Thyroid gland (tissue), 4 donors: ENCODE measurements at regions not wholly inside any gene's neighbourhood (a gene's known extent, or its start where the extent isn't known, plus 50 kb on each side); places are given as distances from the start of the nearest gene placed in this dataset.

ENCODE experiments used
- DNase-seq, 2 donors: peaks; one replicate each; pipeline ENCODE4 v3.0.0-alpha.2; 2019
- H3K27ac ChIP-seq, 3 donors: fragments of 200-600 bp; sonication (generic); 1 replicate in 2 of 3; 2 replicates in 1 of 3; pipeline ENCODE4 v1.5.1; 2016 to 2019; ENCODE audit warnings: mild to moderate bottlenecking in 1 of 3, moderate library complexity in 1 of 3
- H3K27me3 ChIP-seq: fragments of 200-600 bp; sonication (generic); one replicate; pipeline ENCODE4 v1.5.1; 2019
- H3K36me3 ChIP-seq, 2 donors: fragments of 200-600 bp; sonication (generic); one replicate each; pipeline ENCODE4 v1.5.1; 2016 to 2019
- H3K4me1 ChIP-seq, 2 donors: fragments of 200-600 bp; sonication (generic); one replicate each; pipeline ENCODE4 v1.5.1; 2017 to 2019
- H3K4me3 ChIP-seq, 3 donors: fragments of 200-600 bp; sonication (generic); replicated peaks in 1 of 3; 1 replicate in 2 of 3; 2 replicates in 1 of 3; pipeline ENCODE4 v1.5.1; 2016; ENCODE audit warnings: mild to moderate bottlenecking in 1 of 3
- H3K9me3 ChIP-seq: fragments of 200-600 bp; sonication (generic); one replicate; pipeline ENCODE4 v1.5.1; 2017
- CTCF ChIP-seq, 6 experiments: fragments of 200-600 bp in 3 of 6; fragments of 450-650 bp in 3 of 6; sonication (generic) in 3 of 6; IDR thresholded peaks; one replicate each; pipeline ENCODE4 v1.5.1; 2016 to 2019; ENCODE audit warnings: antibody characterized with exemption in 6 of 6, mild to moderate bottlenecking in 2 of 6, inconsistent platforms in 1 of 6, moderate library complexity in 1 of 6
- POLR2A ChIP-seq, 2 donors: fragments of 450-650 bp; IDR thresholded peaks; one replicate each; pipeline ENCODE4 v1.6.1; 2017; ENCODE audit warnings: antibody characterized with exemption in 2 of 2, mild to moderate bottlenecking in 2 of 2, moderate library complexity in 1 of 2
- WGBS, 2 donors: methylation state at CpG; one replicate each; pipeline ENCODE4 v1.1.5; 2017; 5-methylcytosine and 5-hydroxymethylcytosine counted together
- intact Hi-C: fragments of 100-400 bp; cut with DNase I; formaldehyde crosslinking; loops from one replicate; pipeline ENCODE4 v1.15.1; 2023

- Histone ChIP-seq H3K4me3 (no peak overlapping the region), H3K36me3 (no peaks in the 10 kb centered on the region), H3K27me3 (no peaks in the 10 kb centered on the region), H3K9me3 (no peaks in the 10 kb centered on the region), H3K4me1 (no peaks in the 10 kb centered on the region), H3K27ac (no peak overlapping the region)
- intact Hi-C loops = no loop called here
- no peak for DNase-seq
- 53 to 64% methylated on average over 5 of the region's 5 CpGs for WGBS, 2 donors
- no peak for TF ChIP-seq POLR2A (IDR thresholded peaks at IDR 0.05)
- no peak for TF ChIP-seq CTCF (IDR thresholded peaks at IDR 0.05)
Measured at GRCh38 chr2:224127871-224128501, 88.9 kb upstream of the SERPINE2 start.

- no peaks in the 10 kb centered on the region for H3K36me3 ChIP-seq
- intact Hi-C loops = no loop called here
- DNase-seq = no peak
- TF ChIP-seq CTCF (IDR thresholded peaks at IDR 0.05) (no peak), POLR2A (IDR thresholded peaks at IDR 0.05) (no peak)
- no peaks in the 10 kb centered on the region for H3K27me3 ChIP-seq
- no peaks in the 10 kb centered on the region for H3K9me3 ChIP-seq
- no peak overlapping the region for H3K4me3 ChIP-seq
- WGBS, 2 donors = 77% methylated on average over 6 of the region's 6 CpGs
- no peak overlapping the region for H3K27ac ChIP-seq
- no peaks in the 10 kb centered on the region for H3K4me1 ChIP-seq
Measured at GRCh38 chr2:224126440-224126839, 87.4 kb upstream of the SERPINE2 start.

GRCh38 chr2:224126003-224126402 is 86.9 kb upstream of the SERPINE2 start:
- DNase-seq = no peak
- Histone ChIP-seq H3K9me3 (no peaks in the 10 kb centered on the region), H3K27ac (no peak overlapping the region), H3K4me1 (no peaks in the 10 kb centered on the region), H3K36me3 (no peaks in the 10 kb centered on the region), H3K27me3 (no peaks in the 10 kb centered on the region), H3K4me3 (no peak overlapping the region)
- TF ChIP-seq CTCF (IDR thresholded peaks at IDR 0.05) = no peak
- TF ChIP-seq POLR2A (IDR thresholded peaks at IDR 0.05) = no peak
- 33 to 65% methylated on average over 5 of the region's 5 CpGs for WGBS, 2 donors
- intact Hi-C loops = no loop called here

- Histone ChIP-seq H3K27ac (no peak overlapping the region), H3K4me1 (no peaks in the 10 kb centered on the region), H3K9me3 (no peaks in the 10 kb centered on the region), H3K4me3 (no peak overlapping the region), H3K27me3 (no peaks in the 10 kb centered on the region), H3K36me3 (no peaks in the 10 kb centered on the region)
- intact Hi-C loops = no loop called here
- TF ChIP-seq POLR2A (IDR thresholded peaks at IDR 0.05) (no peak), CTCF (IDR thresholded peaks at IDR 0.05) (no peak)
- no peak for DNase-seq
Measured at GRCh38 chr2:224122542-224122941, 83.5 kb upstream of the SERPINE2 start.

- intact Hi-C loops = no loop called here
- H3K36me3 ChIP-seq = no peaks in the 10 kb centered on the region
- H3K9me3 ChIP-seq = no peaks in the 10 kb centered on the region
- no peaks in the 10 kb centered on the region for H3K27me3 ChIP-seq
- H3K4me3 ChIP-seq = no peak overlapping the region
- 84 to 88% methylated on average over 4 of the region's 4 CpGs for WGBS, 2 donors
- DNase-seq = no peak
- H3K27ac ChIP-seq = no peak overlapping the region
- H3K4me1 ChIP-seq = no peaks in the 10 kb centered on the region
- TF ChIP-seq POLR2A (IDR thresholded peaks at IDR 0.05) (no peak), CTCF (IDR thresholded peaks at IDR 0.05) (no peak)
Measured at GRCh38 chr2:224121406-224122067, 82.5 kb upstream of the SERPINE2 start.
